CD4-positive, alpha-beta memory T cell (primary cell): ENCODE measurements at regions not wholly inside any gene's neighbourhood (a gene's known extent, or its start where the extent isn't known, plus 50 kb on each side); places are given as distances from the start of the nearest gene placed in this dataset.

Source experiments
- CTCF ChIA-PET: fragments of 350-600 bp; sonication (Branson Sonifier 250); formaldehyde crosslinking; loops from one replicate; lab custom pipeline; 2021; ENCODE audit warnings: inconsistent platforms; ENCODE audit not compliant: partially characterized antibody; lab: Charles Lee
- POLR2A ChIA-PET: fragments of 350-600 bp; sonication (Branson Sonifier 250); formaldehyde crosslinking; loops from one replicate; lab custom pipeline; 2021; ENCODE audit not compliant: partially characterized antibody; lab: Charles Lee
- DNase-seq, 5 donors: peaks; one replicate each; pipeline versions ENCODE4 v3.0.0 to v3.0.0-alpha.2; 2020 to 2022; ENCODE audit warnings: mixed read lengths in 1 of 5
- H3K27ac ChIP-seq: one replicate; pipeline ENCODE4 v1.7.0; 2013; ENCODE audit warnings: low read depth, low read length
- H3K27me3 ChIP-seq: 2 replicates; pipeline ENCODE4 v1.7.0; 2013; ENCODE audit warnings: mild to moderate bottlenecking, low read length, moderate library complexity; ENCODE audit not compliant: insufficient read depth
- H3K36me3 ChIP-seq: 2 replicates; pipeline ENCODE4 v1.7.0; 2013; ENCODE audit warnings: mild to moderate bottlenecking, low read length, moderate library complexity; ENCODE audit not compliant: insufficient read depth
- H3K4me1 ChIP-seq: 2 replicates; pipeline ENCODE4 v1.7.0; 2013; ENCODE audit warnings: mild to moderate bottlenecking, low read length, moderate library complexity; ENCODE audit not compliant: insufficient read depth
- H3K4me3 ChIP-seq, 2 donors: one replicate each; pipeline ENCODE4 v1.7.0; 2013; ENCODE audit warnings: low read length in 2 of 2, mild to moderate bottlenecking in 1 of 2
- H3K9me3 ChIP-seq, 2 donors: one replicate each; pipeline ENCODE4 v1.7.0; 2013; ENCODE audit warnings: low read length in 2 of 2, control low read depth in 1 of 2; ENCODE audit not compliant: control insufficient read depth in 1 of 2
- H3K27ac Mint-ChIP-seq, 7 donors: one replicate each; pipeline ENCODE4 v1.8.0; 2020 to 2021; ENCODE audit warnings: mixed read lengths in 7 of 7, mild to moderate bottlenecking in 6 of 7, inconsistent platforms in 3 of 7, moderate library complexity in 3 of 7
- H3K27me3 Mint-ChIP-seq, 2 donors: one replicate each; pipeline ENCODE4 v1.8.0; 2020 to 2021; ENCODE audit warnings: mixed read lengths in 2 of 2
- H3K36me3 Mint-ChIP-seq, 2 donors: one replicate each; pipeline ENCODE4 v1.8.0; 2020 to 2021; ENCODE audit warnings: mixed read lengths in 2 of 2, inconsistent platforms in 1 of 2, mild to moderate bottlenecking in 1 of 2
- H3K4me1 Mint-ChIP-seq, 4 donors: one replicate each; pipeline ENCODE4 v1.8.0; 2020 to 2021; ENCODE audit warnings: mixed read lengths in 4 of 4, mild to moderate bottlenecking in 1 of 4
- H3K4me3 Mint-ChIP-seq, 8 donors: one replicate each; pipeline ENCODE4 v1.8.0; 2020 to 2021; ENCODE audit warnings: mixed read lengths in 8 of 8, mild to moderate bottlenecking in 7 of 8, moderate library complexity in 6 of 8, inconsistent platforms in 3 of 8
- H3K9me3 Mint-ChIP-seq, 8 donors: one replicate each; pipeline ENCODE4 v1.8.0; 2020 to 2021; ENCODE audit warnings: mixed read lengths in 8 of 8, mild to moderate bottlenecking in 5 of 8, inconsistent platforms in 3 of 8, moderate library complexity in 1 of 8
- intact Hi-C: fragments of 100-400 bp; cut with micrococcal nuclease; formaldehyde crosslinking; loops from one replicate; pipeline ENCODE4 v1.15.1; 2023

DNA sequence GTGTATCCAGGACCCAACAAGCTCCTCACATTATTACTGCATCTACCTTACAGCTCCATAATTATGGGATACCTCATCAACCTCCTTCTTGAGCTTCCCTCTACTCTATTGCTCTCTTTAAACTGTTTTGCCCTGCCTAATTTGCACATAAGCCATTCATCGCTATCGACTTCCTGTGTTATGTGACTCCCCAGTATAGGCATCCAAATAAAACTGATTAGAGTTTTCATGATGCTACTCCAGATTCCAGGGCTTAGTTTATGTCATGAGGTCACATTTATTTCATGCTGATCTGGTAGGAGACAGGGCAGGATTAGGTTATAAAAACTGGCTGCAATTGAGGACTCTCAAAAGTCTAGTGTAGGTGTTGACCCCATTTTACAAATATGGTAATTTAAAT is 569.9 kb upstream of the MGAT4C start:
- H3K4me1 Mint-ChIP-seq: no peaks in the 10 kb centered on the region
- Histone ChIP-seq H3K4me1 (no peaks in the 10 kb centered on the region), H3K27ac (no peak overlapping the region), H3K9me3 (no peaks in the 10 kb centered on the region), H3K36me3 (no peaks in the 10 kb centered on the region), H3K27me3 (no peaks in the 10 kb centered on the region), H3K4me3 (no peak overlapping the region)
- POLR2A ChIA-PET: no interaction called here
- H3K27ac Mint-ChIP-seq: no peak overlapping the region
- no peaks in the 10 kb centered on the region for H3K27me3 Mint-ChIP-seq
- peaks cover 0 to 3% (median 2%) of the 10 kb centered on the region in 8 donors for H3K9me3 Mint-ChIP-seq
- intact Hi-C loops: no loop called here
- no peaks in the 10 kb centered on the region for H3K36me3 Mint-ChIP-seq
- no peak overlapping the region for H3K4me3 Mint-ChIP-seq
- CTCF ChIA-PET: no interaction called here
- no peak for DNase-seq

DNA sequence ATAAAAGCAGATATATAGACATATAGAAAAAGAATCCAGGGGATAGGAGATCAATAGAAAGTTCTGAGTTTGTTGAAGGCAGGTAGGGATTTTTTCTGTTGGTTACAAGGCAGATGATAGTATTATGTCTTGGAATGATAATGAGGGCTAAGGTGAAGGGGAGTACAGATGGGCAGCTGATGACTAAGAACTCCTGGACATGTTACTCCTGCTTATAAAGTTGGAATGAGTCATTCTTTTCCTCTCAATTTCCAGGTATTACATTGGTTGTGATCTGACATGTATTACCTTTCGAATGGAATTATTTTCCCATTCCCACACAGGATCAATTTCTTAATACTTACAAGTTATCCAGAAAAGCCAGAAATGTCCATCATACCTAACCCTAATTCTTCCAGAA is 545.2 kb upstream of the MGAT4C start:
- no peak overlapping the region for H3K4me3 Mint-ChIP-seq
- POLR2A ChIA-PET: no interaction called here

DNA sequence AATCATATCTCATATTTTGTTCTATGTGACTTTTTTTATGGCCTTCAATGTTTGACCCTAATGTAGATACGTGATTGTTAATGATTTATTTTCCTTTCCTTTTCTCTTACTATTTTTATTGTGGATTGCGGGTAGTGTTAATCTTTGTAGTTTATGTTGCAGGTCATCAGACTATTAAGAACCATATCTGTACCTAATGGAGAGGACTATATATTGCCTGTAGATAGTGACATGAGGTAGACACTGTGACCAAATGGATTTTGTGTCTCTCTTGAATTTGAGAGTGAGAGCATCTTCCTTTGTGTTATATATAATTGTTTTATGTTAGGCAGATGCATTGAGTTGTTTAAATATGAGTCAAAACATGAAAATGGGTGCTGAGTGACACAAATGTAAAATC is 543.4 kb upstream of the MGAT4C start:
- intact Hi-C loops: no loop called here
- H3K27ac Mint-ChIP-seq: no peak overlapping the region
- Histone ChIP-seq H3K36me3 (no peaks in the 10 kb centered on the region), H3K27me3 (no peaks in the 10 kb centered on the region), H3K4me3 (no peak overlapping the region), H3K9me3 (no peaks in the 10 kb centered on the region), H3K27ac (no peak overlapping the region), H3K4me1 (no peaks in the 10 kb centered on the region)
- H3K36me3 Mint-ChIP-seq: no peaks in the 10 kb centered on the region
- POLR2A ChIA-PET: no interaction called here
- peaks cover 0 to 15% (median 3%) of the 10 kb centered on the region in 8 donors for H3K9me3 Mint-ChIP-seq
- DNase-seq: no peak
- H3K27me3 Mint-ChIP-seq: no peaks in the 10 kb centered on the region
- no peak overlapping the region for H3K4me3 Mint-ChIP-seq
- H3K4me1 Mint-ChIP-seq: no peaks in the 10 kb centered on the region
- CTCF ChIA-PET: no interaction called here

More for the DNA sequence above, 545.2 kb upstream of the MGAT4C start:
- Histone ChIP-seq H3K9me3 (no peaks in the 10 kb centered on the region), H3K4me3 (no peak overlapping the region), H3K4me1 (no peaks in the 10 kb centered on the region), H3K27me3 (no peaks in the 10 kb centered on the region), H3K36me3 (no peaks in the 10 kb centered on the region), H3K27ac (no peak overlapping the region)
- Mint-ChIP-seq H3K9me3 (peaks cover 0 to 14% (median 4%) of the 10 kb centered on the region in 8 donors), H3K27me3 (no peaks in the 10 kb centered on the region), H3K36me3 (no peaks in the 10 kb centered on the region), H3K27ac (no peak overlapping the region), H3K4me1 (no peaks in the 10 kb centered on the region)
- CTCF ChIA-PET: no interaction called here
- DNase-seq: no peak
- intact Hi-C loops: no loop called here

DNA sequence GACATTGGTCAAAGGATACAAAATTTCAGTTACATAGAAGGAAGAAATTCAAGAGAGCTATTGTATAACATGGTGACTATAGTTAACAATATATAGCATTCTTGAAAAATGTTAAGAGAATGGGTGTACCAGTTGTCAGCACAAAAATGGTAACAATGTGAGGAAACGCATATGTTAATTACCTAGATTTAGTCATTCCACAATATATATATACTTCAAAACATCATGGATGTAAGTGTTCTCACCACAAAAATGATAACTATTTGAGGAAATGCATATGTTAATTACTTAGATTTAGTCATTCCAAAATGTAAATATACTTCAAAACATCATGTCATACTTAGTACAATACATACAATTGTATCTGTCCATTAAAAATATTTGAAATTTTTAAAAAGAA is 540.4 kb upstream of the MGAT4C start:
- Histone ChIP-seq H3K27ac (no peak overlapping the region), H3K27me3 (no peaks in the 10 kb centered on the region), H3K4me1 (no peaks in the 10 kb centered on the region), H3K4me3 (no peak overlapping the region), H3K36me3 (no peaks in the 10 kb centered on the region), H3K9me3 (no peaks in the 10 kb centered on the region)
- CTCF ChIA-PET: no interaction called here
- Mint-ChIP-seq H3K4me3 (no peak overlapping the region), H3K9me3 (peaks cover 0 to 16% (median 3%) of the 10 kb centered on the region in 8 donors), H3K36me3 (no peaks in the 10 kb centered on the region), H3K27me3 (no peaks in the 10 kb centered on the region), H3K27ac (no peak overlapping the region), H3K4me1 (no peaks in the 10 kb centered on the region)
- POLR2A ChIA-PET: no interaction called here
- intact Hi-C loops: no loop called here
- no peak for DNase-seq

DNA sequence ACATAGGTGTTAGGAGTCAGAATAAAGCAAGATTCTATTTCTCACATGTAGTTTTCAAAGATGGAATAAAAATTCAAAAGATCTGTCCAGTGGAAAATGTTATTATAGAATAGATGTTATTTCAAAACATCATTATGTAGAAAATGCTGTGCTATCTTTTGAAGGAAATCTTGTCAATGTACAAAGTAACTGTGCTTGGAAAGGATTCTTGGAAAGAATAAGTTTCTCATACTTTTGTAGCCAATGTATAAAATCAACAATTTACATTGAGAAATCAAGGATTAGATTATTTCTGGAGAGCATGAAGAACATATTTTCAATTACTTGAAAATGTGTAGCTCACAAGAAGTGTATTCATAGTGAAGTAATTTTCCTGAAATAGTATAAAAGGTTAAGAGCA is 532.5 kb upstream of the MGAT4C start:
- ChIA-PET POLR2A (no interaction called here), CTCF (no interaction called here)
- no peak overlapping the region for H3K4me3 ChIP-seq
- no peaks in the 10 kb centered on the region for H3K27me3 ChIP-seq
- Mint-ChIP-seq H3K4me3 (no peak overlapping the region), H3K27me3 (no peaks in the 10 kb centered on the region), H3K4me1 (no peaks in the 10 kb centered on the region), H3K9me3 (peaks cover 0 to 10% (median 4%) of the 10 kb centered on the region in 8 donors), H3K36me3 (no peaks in the 10 kb centered on the region), H3K27ac (no peak overlapping the region)
- no peaks in the 10 kb centered on the region for H3K4me1 ChIP-seq
- no peaks in the 10 kb centered on the region for H3K36me3 ChIP-seq
- intact Hi-C loops: no loop called here
- H3K9me3 ChIP-seq: no peaks in the 10 kb centered on the region
- DNase-seq: no peak
- H3K27ac ChIP-seq: no peak overlapping the region

DNA sequence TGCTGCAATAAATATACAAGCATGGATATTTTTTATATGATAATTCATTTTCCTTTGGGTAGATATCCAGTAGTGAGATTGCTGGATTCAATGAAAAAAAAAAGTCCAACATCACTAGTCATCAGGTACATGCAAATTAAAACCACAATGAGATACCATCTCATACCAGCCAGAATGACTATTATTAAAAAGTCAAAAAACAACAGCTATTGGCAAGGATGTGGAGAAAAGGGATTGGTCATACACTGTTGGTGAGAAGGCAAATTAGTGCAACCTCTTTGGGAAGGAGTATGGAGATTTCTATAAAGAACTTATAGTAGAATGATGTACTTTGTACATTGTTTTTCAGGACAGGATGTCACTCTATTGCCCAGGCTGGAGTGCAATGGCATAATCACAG is 531.2 kb upstream of the MGAT4C start:
- Histone ChIP-seq H3K36me3 (no peaks in the 10 kb centered on the region), H3K4me1 (no peaks in the 10 kb centered on the region), H3K9me3 (no peaks in the 10 kb centered on the region), H3K27ac (no peak overlapping the region), H3K27me3 (no peaks in the 10 kb centered on the region), H3K4me3 (no peak overlapping the region)
- Mint-ChIP-seq H3K27me3 (no peaks in the 10 kb centered on the region), H3K9me3 (peaks cover 0 to 14% (median 4%) of the 10 kb centered on the region in 8 donors), H3K27ac (no peak overlapping the region), H3K4me1 (no peaks in the 10 kb centered on the region), H3K36me3 (no peaks in the 10 kb centered on the region), H3K4me3 (no peak overlapping the region)
- POLR2A ChIA-PET: no interaction called here
- no peak for DNase-seq
- intact Hi-C loops: no loop called here
- CTCF ChIA-PET: no interaction called here

DNA sequence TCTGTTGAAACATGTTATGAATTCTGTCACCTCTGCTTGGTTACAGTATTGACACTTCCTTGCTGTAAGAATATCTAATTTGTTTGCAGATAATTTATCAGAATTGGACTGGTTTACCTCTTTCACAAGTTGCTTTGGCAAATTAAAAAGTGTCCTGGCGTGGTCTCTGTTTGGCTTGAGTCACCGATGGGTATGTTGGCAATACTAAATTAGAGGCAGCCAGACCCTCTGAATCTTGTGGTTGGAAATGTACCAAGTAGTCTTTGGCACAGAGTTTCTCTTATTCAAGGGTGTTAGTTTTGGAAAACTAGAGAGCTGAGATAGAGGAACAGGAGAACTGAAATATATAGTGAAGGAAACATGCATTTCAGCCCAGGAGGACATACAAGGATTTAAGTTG is 521.1 kb upstream of the MGAT4C start:
- Mint-ChIP-seq H3K36me3 (no peaks in the 10 kb centered on the region), H3K4me3 (no peak overlapping the region), H3K27ac (no peak overlapping the region), H3K4me1 (no peaks in the 10 kb centered on the region), H3K9me3 (peaks cover 0 to 20% (median 5%) of the 10 kb centered on the region in 8 donors), H3K27me3 (no peaks in the 10 kb centered on the region)
- no peak overlapping the region for H3K4me3 ChIP-seq
- H3K27ac ChIP-seq: no peak overlapping the region
- no peaks in the 10 kb centered on the region for H3K36me3 ChIP-seq
- ChIA-PET POLR2A (no interaction called here), CTCF (no interaction called here)
- H3K4me1 ChIP-seq: no peaks in the 10 kb centered on the region
- no peaks in the 10 kb centered on the region for H3K27me3 ChIP-seq
- no peaks in the 10 kb centered on the region for H3K9me3 ChIP-seq
- DNase-seq: no peak
- intact Hi-C loops: no loop called here

DNA sequence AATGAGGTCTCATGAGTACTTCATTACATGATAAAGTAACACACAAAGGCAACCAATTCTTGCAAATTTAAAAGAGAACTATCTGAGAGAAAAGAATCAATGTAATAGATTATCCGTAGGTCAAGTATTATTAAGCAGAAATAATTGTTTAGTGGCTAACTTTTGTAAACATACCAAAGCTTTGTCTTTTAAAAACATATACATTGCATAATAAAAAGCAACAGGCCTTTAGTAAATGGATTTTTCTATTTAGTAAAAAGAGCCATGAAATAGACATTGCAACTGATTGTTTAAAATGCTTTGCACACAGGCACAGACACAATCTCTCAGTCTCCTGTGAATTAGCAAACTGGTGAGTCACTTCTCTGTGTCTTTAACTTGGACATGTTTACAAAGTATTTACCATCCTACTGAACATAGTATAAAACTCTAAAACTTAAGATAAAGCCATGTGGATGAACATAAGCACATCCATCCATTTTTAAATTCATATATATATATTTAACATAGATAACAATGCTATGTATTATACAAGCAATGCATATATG is 518.7 kb upstream of the MGAT4C start:
- no peak overlapping the region for H3K4me3 Mint-ChIP-seq
- intact Hi-C loops: no loop called here
- CTCF ChIA-PET: no interaction called here
- no peaks in the 10 kb centered on the region for H3K9me3 ChIP-seq
- H3K36me3 Mint-ChIP-seq: no peaks in the 10 kb centered on the region
- H3K27me3 ChIP-seq: no peaks in the 10 kb centered on the region
- no peaks in the 10 kb centered on the region for H3K36me3 ChIP-seq
- no peak overlapping the region for H3K27ac ChIP-seq
- no peaks in the 10 kb centered on the region for H3K4me1 ChIP-seq
- no peak overlapping the region for H3K27ac Mint-ChIP-seq
- no peak for DNase-seq
- H3K9me3 Mint-ChIP-seq: peaks cover 0 to 11% (median 3%) of the 10 kb centered on the region in 8 donors
- H3K4me3 ChIP-seq: no peak overlapping the region
- POLR2A ChIA-PET: no interaction called here
- H3K4me1 Mint-ChIP-seq: no peaks in the 10 kb centered on the region
- H3K27me3 Mint-ChIP-seq: no peaks in the 10 kb centered on the region
